ENCODE measurements at regions not wholly inside any gene's neighbourhood (a gene's known extent, or its start where the extent isn't known, plus 50 kb on each side); places are given as distances from the start of the nearest gene placed in this dataset.
"Not testable (repeated sequence)": the region's sequence is repeated elsewhere in the genome, so short reads cannot be mapped to it uniquely, and the experiment has no call there.

DNA sequence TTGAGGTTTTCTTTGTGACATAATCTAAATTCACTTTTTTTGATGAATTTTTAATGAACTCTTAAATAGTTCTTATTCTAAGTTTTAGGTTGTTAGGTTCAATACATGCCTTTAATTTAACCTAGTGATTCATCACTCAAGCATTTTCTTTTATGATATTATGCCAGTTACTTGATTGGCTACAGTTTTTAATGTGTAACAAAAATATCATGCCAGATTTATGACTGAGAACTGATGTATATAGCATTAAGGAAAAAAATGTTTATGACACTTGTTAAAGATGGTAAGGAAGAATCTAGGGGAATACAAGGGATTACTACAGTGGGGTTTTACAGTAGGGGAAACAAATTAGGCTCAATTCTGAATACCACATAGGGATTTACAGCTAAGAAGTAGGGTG, 103.1 kb downstream of the VGLL3 start:
- Mint-ChIP-seq H3K36me3 (no peaks in the 10 kb centered on the region), H3K27ac (no peak overlapping the region), H3K4me1 (no peaks in the 10 kb centered on the region), H3K4me3 (no peak overlapping the region), H3K9me3 (peaks cover 0 to 2% (median under 1%) of the 10 kb centered on the region in 7 donors), H3K27me3 (peaks cover 0 to under 1% (median 0%) of the 10 kb centered on the region in 3 donors)
- ATAC-seq (ENCODE audit: low read depth in 2 of 2) = no peak
- no peak for DNase-seq

DNA sequence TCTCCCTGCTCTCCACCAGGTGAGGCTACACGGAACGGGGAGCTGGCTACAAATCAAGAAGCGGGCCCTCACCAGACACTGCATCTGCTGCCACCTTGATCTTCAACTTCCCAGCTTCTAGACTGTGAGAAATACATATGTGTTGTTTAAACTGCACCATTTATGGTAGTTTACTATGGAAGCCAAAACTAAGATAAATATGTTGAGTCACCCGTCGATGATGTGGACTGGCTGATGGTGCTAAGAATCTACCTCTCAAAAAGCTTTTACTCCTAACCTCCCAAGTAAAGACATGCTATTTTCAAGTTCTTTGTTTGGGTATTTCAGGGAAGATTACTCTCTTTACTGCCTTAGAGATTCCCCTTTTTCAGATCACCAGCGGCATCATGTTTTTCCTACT, 110.9 kb downstream of the VGLL3 start:
- H3K36me3 Mint-ChIP-seq = no peaks in the 10 kb centered on the region

DNA sequence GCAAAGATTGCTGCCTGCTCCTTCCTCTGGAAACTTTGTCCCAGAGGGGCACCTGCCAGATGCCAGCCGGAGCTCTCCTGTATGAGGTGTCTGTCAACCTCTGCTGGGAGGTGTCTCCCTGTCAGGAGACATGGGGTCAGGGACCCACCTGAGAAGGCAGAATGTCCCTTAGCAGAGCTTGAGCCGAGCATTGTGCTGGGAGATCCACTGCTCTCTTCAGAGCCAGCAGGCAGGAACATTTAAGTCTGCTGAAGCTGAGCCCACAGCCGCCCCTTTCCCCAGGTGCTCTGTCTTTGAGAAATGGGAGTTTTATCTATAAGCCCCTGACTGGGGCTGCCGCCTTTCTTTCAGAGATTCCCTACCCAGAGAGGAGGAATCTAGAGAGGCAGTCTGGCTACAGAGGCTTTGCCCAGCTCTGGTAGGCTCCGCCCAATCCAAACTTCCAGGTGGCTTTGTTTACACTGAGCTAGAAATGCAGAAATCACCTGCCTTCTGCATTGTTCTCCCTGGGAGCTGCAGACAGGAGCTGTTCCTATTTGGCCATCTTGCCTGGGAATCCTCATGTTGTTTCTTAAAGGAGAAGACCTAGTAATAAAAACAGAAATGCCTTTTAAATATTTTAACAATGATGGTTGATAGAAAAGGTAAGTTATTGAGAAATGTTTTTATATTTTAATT, 114.3 kb downstream of the VGLL3 start:
- H3K9me3 Mint-ChIP-seq = peaks cover 3 to 32% (median 9%) of the 10 kb centered on the region in 7 donors
- H3K4me1 Mint-ChIP-seq; DNase-seq; H3K27me3 Mint-ChIP-seq; H3K27ac Mint-ChIP-seq; H3K4me3 Mint-ChIP-seq; H3K36me3 Mint-ChIP-seq; ATAC-seq (ENCODE audit: low read depth in 2 of 2): not testable (repeated sequence)

More for the DNA sequence above, 110.9 kb downstream of the VGLL3 start:
- H3K27me3 Mint-ChIP-seq = peaks cover 0 to 4% (median 0%) of the 10 kb centered on the region in 3 donors
- no peak overlapping the region for H3K4me3 Mint-ChIP-seq
- H3K9me3 Mint-ChIP-seq = peaks cover 0 to 12% (median 6%) of the 10 kb centered on the region in 7 donors
- DNase-seq = no peak
- H3K27ac Mint-ChIP-seq = no peak overlapping the region
- no peak for ATAC-seq (ENCODE audit: low read depth in 2 of 2)
- H3K4me1 Mint-ChIP-seq = no peaks in the 10 kb centered on the region

DNA sequence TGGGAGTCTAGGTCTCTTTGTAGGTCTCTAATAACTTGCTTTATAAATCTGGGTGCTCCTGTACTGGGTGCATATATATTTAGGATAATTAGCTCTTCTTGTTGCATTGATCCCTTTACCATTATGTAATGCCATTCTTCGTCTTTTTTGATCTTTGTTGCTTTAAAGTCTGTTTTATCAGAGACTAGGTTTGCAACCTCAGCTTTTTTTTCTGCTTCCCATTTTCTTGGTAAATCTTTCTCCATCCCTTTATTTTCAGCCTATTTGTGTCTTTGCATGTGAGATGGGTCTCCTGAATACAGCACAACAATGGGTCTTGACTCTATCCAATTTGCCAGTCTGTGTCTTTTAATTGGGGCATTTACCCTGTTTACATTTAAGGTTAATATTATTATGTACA, 116.2 kb downstream of the VGLL3 start:
- not testable (repeated sequence) for H3K36me3 Mint-ChIP-seq
- H3K27ac Mint-ChIP-seq = peak overlapping the region in 1 of 6 donors; percentile 8

DNA sequence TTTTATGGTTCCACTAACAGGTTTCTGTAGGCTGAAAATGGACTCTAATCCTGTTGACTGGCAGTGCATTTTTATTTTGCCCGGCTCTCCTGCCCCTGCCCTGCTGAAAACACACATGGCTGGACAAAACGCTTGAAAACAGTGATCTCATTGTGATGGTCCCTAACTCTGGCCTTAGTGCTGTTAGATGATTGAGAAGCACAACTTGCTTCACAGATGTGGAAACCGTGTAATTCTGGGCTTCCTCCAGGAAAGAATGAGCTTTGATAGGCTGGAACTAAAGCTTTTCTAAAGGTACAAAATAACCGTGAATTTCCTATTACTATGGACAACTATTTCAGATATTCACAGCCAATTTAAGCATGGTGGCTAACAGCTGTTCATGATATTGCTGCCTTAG, 121.4 kb downstream of the VGLL3 start:
- no peak for DNase-seq
- ATAC-seq (ENCODE audit: low read depth in 2 of 2) = no peak
- Mint-ChIP-seq H3K4me3 (no peak overlapping the region), H3K27me3 (no peaks in the 10 kb centered on the region), H3K27ac (no peak overlapping the region), H3K4me1 (no peaks in the 10 kb centered on the region), H3K36me3 (no peaks in the 10 kb centered on the region), H3K9me3 (peaks cover 2 to 25% (median 8%) of the 10 kb centered on the region in 7 donors)

More for the DNA sequence above, 116.2 kb downstream of the VGLL3 start:
- peaks cover 3 to 27% (median 8%) of the 10 kb centered on the region in 7 donors for H3K9me3 Mint-ChIP-seq
- not testable (repeated sequence) for ATAC-seq (ENCODE audit: low read depth in 2 of 2); H3K4me3 Mint-ChIP-seq; H3K4me1 Mint-ChIP-seq; H3K27me3 Mint-ChIP-seq; DNase-seq

DNA sequence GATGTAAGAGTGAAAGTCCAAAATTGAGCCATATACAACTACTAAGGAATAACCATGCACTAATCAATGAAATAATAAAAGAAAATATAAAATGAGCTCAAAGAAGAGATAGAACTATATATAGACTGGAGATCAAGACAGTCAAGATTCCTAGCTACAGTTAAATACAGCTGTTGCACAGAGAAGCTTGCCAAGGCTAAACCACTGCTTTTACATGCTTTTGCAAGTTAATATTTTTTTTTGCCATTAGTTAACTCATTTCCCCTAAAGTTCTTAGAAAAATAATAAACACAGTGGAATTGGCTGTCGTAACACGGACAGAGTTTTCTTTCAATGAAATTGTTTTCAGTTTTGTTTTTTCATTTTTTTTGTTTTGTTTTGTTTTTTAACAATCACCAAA, 123.0 kb downstream of the VGLL3 start:
- ATAC-seq (ENCODE audit: low read depth in 2 of 2) (no peak), DNase-seq (no peak)
- Mint-ChIP-seq H3K4me1 (no peaks in the 10 kb centered on the region), H3K27me3 (no peaks in the 10 kb centered on the region), H3K27ac (no peak overlapping the region), H3K4me3 (no peak overlapping the region), H3K9me3 (peaks cover 0 to 14% (median 4%) of the 10 kb centered on the region in 7 donors), H3K36me3 (no peaks in the 10 kb centered on the region)

DNA sequence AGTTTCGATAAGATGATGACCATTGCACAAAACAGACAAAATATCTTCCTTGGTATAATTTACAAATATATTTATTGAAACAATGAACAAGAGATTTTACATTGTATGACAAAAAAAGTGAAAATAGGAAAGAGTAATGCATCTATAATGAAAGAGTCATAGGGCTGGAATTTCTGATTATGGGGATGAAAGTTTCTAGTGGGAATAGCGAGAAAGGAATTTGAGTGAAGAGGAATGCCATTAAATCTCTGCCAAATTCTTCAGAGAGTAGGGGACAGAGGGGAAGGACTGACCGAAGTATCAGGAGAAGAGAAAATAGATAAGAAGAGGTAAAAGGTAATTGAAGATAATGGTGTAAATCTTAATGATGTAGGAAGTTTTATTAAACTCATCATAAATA, 125.4 kb downstream of the VGLL3 start:
- no peaks in the 10 kb centered on the region for H3K4me1 Mint-ChIP-seq
- no peak overlapping the region for H3K4me3 Mint-ChIP-seq
- H3K27ac Mint-ChIP-seq = peak overlapping the region in 1 of 6 donors; percentile 14
- ATAC-seq (ENCODE audit: low read depth in 2 of 2) (no peak), DNase-seq (no peak)
- peaks cover 0 to 6% (median 0%) of the 10 kb centered on the region in 7 donors for H3K9me3 Mint-ChIP-seq
- H3K36me3 Mint-ChIP-seq = no peaks in the 10 kb centered on the region
- H3K27me3 Mint-ChIP-seq = no peaks in the 10 kb centered on the region

DNA sequence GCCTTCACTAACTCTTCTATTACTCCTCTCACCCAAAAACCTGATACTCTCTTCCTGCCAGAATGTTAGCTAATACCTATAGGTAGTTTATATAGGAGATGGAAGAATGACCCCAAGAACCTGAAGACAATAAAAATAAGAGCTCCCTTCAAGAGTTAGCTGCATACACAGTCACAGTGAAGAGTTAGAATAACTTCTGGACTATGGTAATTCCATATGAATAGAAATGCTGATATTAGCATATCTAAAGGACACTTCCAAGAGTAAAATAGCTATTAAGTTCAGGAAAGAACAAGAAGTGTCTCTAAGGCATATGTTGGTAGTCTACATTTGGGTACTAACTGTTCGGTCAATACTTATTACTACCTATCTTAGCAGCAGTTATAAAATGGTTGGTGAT, 134.2 kb downstream of the VGLL3 start:
- DNase-seq = no peak
- H3K9me3 Mint-ChIP-seq = peaks cover 0 to 1% (median 0%) of the 10 kb centered on the region in 7 donors
- ATAC-seq (ENCODE audit: low read depth in 2 of 2) = no peak
- H3K4me3 Mint-ChIP-seq = no peak overlapping the region
- H3K4me1 Mint-ChIP-seq = no peaks in the 10 kb centered on the region
- H3K27ac Mint-ChIP-seq = no peak overlapping the region
- H3K36me3 Mint-ChIP-seq = no peaks in the 10 kb centered on the region
- H3K27me3 Mint-ChIP-seq = no peaks in the 10 kb centered on the region

DNA sequence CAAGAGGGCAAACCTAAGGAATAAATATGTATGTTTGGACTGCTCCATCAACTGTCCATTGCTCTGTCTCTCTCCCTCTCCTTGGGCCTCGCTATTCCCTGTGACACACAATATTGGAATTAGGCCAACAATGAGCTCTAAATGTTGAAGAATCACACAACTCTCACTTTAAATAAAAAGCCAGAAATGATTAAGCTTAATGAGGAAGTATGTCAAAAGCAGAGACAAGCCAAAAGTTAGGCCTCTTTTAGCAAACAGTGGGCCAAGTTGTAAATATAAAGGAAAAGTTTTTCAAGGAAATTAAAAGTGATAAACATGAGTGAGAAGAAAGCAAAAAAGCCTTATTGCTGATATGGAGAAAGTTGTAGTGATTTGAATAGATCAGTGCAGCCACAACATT, 141.0 kb downstream of the VGLL3 start:
- no peak overlapping the region for H3K27ac Mint-ChIP-seq
- ATAC-seq (ENCODE audit: low read depth in 2 of 2) = no peak

DNA sequence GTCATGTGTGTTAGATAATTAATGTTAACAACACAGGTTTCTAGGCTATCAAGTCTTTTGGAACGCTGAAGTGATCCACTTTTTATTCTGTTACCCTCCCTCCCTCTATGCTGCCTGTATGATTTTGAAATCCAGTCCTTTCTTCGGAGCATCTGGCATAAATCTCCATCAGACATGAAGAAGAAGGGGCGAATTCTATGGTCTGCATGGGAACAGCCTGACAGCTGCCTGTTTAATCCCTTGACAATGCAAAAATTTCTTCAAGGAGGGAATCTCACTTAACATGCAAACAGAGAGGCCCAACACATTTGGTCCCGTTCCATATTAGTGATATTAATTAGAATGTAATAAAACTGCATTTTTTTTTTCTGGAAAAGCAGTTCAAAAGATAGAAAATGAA, 145.2 kb downstream of the VGLL3 start:
- H3K27me3 Mint-ChIP-seq = no peaks in the 10 kb centered on the region
- DNase-seq = no peak
- no peak overlapping the region for H3K4me3 Mint-ChIP-seq
- H3K9me3 Mint-ChIP-seq = peaks cover 0 to 6% (median 4%) of the 10 kb centered on the region in 7 donors
- no peaks in the 10 kb centered on the region for H3K36me3 Mint-ChIP-seq
- H3K4me1 Mint-ChIP-seq = no peaks in the 10 kb centered on the region
- H3K27ac Mint-ChIP-seq = no peak overlapping the region
- no peak for ATAC-seq (ENCODE audit: low read depth in 2 of 2)

More for the DNA sequence above, 141.0 kb downstream of the VGLL3 start:
- Mint-ChIP-seq H3K4me1 (no peaks in the 10 kb centered on the region), H3K36me3 (no peaks in the 10 kb centered on the region), H3K9me3 (peaks cover 0 to 10% (median 4%) of the 10 kb centered on the region in 7 donors), H3K27me3 (no peaks in the 10 kb centered on the region), H3K4me3 (no peak overlapping the region)
- no peak for DNase-seq

DNA sequence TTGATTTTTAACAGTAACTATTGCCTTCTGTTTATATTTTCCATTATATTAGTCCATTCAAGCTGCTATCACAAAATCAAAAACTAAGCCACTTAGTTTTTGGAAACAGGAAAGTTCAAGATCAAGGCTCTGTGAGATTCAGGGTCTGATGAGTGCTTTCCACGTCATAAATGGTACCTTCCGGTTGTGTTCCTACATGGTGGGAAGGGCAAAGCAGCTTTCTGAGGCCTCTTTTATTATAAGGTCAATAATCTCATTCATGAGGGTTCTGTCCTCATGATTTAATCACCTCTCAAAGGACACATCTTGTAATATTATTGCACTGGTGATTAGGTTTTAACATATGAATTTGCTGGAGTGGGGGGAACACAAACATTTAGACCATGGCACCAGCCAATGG, 152.0 kb downstream of the VGLL3 start:
- no peak for DNase-seq
- H3K27ac Mint-ChIP-seq = no peak overlapping the region
- no peaks in the 10 kb centered on the region for H3K27me3 Mint-ChIP-seq
- no peak overlapping the region for H3K4me3 Mint-ChIP-seq
- H3K4me1 Mint-ChIP-seq = no peaks in the 10 kb centered on the region
- H3K9me3 Mint-ChIP-seq = peaks cover 0 to 3% (median 2%) of the 10 kb centered on the region in 7 donors
- no peak for ATAC-seq (ENCODE audit: low read depth in 2 of 2)
- no peaks in the 10 kb centered on the region for H3K36me3 Mint-ChIP-seq

DNA sequence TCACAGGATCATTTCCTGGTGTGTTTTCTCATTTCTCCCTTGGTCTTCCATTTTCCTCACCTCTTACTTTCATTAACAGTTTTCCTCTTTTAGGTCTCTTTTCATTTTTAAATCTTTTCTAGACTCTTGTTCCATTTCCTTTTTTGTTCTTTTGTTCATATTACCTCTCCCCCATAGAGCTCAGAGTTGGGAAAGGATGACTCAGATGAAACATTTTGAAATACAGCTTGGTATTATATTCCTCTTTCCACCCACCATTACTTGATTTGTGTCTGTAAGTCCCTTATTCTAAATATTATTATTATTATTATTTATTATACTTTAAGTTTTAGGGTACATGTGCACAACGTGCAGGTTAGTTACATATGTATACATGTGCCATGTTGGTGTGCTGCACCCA, 153.1 kb downstream of the VGLL3 start:
- H3K4me1 Mint-ChIP-seq = no peaks in the 10 kb centered on the region
- no peaks in the 10 kb centered on the region for H3K36me3 Mint-ChIP-seq
- peaks cover 0 to 4% (median 2%) of the 10 kb centered on the region in 7 donors for H3K9me3 Mint-ChIP-seq
- ATAC-seq (ENCODE audit: low read depth in 2 of 2) = no peak
- H3K27me3 Mint-ChIP-seq = no peaks in the 10 kb centered on the region
- H3K4me3 Mint-ChIP-seq = no peak overlapping the region
- DNase-seq = no peak
- no peak overlapping the region for H3K27ac Mint-ChIP-seq

DNA sequence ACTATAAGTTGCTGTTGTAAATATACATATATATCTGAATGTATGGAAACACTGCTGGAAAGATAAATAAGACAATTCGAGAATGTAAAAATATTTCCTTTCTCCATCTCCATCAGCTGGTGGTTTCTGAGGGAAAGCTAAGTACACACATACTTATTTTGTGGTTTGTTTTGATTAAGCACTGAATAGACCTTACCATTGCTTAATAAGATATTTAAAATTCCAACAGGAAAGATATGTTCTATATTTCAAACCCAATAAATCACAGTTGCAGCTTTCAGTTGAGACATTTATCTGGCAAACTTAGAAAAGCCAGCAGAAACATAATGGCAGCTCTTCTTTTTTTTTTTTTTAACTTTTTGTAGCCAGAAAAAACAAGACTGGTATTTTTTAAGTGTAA, 160.4 kb downstream of the VGLL3 start:
- H3K4me3 Mint-ChIP-seq = no peak overlapping the region
- no peak for DNase-seq
- H3K9me3 Mint-ChIP-seq = peaks cover 0 to 10% (median 4%) of the 10 kb centered on the region in 7 donors
- H3K27me3 Mint-ChIP-seq = no peaks in the 10 kb centered on the region
- H3K27ac Mint-ChIP-seq = no peak overlapping the region
- no peaks in the 10 kb centered on the region for H3K4me1 Mint-ChIP-seq
- no peaks in the 10 kb centered on the region for H3K36me3 Mint-ChIP-seq
- ATAC-seq (ENCODE audit: low read depth in 2 of 2) = no peak

DNA sequence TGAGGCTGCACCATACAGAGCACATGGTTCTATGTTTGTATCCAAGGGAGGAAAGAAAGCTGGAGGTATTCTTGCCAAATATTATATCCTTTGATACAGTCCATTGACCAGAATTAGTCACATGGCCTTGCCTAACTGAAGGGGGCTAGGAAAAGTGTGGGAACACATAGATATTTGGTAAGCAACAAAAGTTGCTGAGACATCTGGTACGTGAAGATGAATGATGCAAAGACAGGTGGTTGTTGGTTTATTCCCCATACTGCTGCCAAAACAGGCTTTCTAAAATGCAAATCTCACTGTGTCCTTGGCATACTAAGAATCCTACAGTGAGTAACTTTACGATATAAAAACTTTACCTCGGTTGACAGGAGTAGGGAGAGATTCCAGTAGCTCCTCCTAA, 162.2 kb downstream of the VGLL3 start:
- no peak overlapping the region for H3K27ac Mint-ChIP-seq
- peaks cover 0 to 10% (median 4%) of the 10 kb centered on the region in 7 donors for H3K9me3 Mint-ChIP-seq
- H3K4me1 Mint-ChIP-seq = no peaks in the 10 kb centered on the region
- no peak overlapping the region for H3K4me3 Mint-ChIP-seq
- DNase-seq (no peak), ATAC-seq (ENCODE audit: low read depth in 2 of 2) (no peak)
- no peaks in the 10 kb centered on the region for H3K27me3 Mint-ChIP-seq
- no peaks in the 10 kb centered on the region for H3K36me3 Mint-ChIP-seq
